ENCODE measurements at regions not wholly inside any gene's neighbourhood (a gene's known extent, or its start where the extent isn't known, plus 50 kb on each side); places are given as distances from the start of the nearest gene placed in this dataset.

DNA sequence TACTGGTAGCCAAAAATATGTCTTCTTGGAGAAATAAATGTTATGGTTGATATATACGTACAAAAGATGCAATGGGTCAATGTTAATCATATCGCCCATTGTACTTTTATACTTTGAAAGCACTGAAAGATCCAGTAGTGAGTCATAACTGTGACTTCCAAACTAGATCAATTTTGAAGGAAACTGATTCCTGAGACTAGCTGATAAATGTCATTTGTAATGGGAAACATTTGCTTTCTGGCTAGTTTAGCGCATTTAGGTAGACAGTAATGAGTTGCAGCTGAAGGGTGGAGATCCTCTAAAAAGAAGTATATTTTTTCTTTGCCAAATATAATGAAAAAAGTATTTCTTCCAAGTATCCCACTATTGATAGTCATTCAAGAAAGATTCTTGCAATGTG is 53.5 kb upstream of the ARHGAP21 start (continued):
- TF ChIP-seq ZNF660 (tag by site-specific recombination; IDR thresholded peaks at IDR 0.05), result no peak

DNA sequence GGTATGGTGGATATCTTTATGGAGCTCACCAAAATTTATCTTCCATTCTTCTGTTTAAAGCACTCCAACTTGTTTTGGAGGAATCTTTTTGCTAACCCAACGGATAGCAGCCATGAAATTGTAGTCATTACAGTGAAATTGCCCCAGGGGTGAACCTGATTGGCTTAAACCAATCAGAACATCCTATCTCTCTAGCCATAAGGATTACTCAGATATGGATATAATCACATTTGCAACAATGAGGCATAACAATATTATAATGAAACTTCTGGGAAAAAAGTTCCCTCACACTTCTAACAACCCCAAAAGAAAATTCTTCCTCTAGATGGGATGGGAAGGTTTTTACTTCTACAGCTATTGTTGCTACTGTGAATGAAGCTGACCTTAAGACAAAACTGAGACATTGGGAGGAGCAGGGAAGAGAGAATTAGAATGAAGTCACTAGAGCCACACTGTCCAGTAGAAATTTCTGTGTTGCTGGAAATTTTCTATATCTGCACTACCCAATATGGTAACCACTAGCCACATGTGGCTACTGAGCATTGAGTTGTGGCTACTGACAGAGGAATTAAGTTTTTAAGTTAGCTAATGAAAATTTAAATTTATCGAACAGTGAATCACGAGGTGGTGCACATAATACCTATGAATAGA is 50.4 kb upstream of the ARHGAP21 start:
- Histone ChIP-seq H3K9me3 (ENCODE audit: control insufficient read depth, insufficient read depth, low read depth, low read length) (no peaks in the 10 kb centered on the region), H3K27ac (ENCODE audit: extremely low read depth, low read depth, low read length) (no peak overlapping the region), H3K4me1 (ENCODE audit: control insufficient read depth, insufficient read depth, low read length) (no peaks in the 10 kb centered on the region), H3K4me3 (ENCODE audit: low read depth, low read length) (no peak overlapping the region), H3K36me3 (ENCODE audit: control insufficient read depth in 2 of 2, insufficient read depth in 1 of 2, low read length in 2 of 2) (no peaks in the 10 kb centered on the region)
- POLR2A ChIA-PET, result no interaction called here
- TF ChIP-seq ZNF664 (tag by site-specific recombination; IDR thresholded peaks at IDR 0.05) (no peak), ZFP69B (tag by site-specific recombination; IDR thresholded peaks at IDR 0.05) (no peak), ZNF157 (tag by site-specific recombination; IDR thresholded peaks at IDR 0.05) (no peak)
- CTCF ChIA-PET, result no interaction called here

Measured in HEK293 (cell line).